Heart left ventricle (tissue), 16 donors: ENCODE measurements at regions not wholly inside any gene's neighbourhood (a gene's known extent, or its start where the extent isn't known, plus 50 kb on each side); places are given as distances from the start of the nearest gene placed in this dataset.

Source experiments
- ATAC-seq, 4 donors: fragments of 200-7000 bp; cut with Tn5 transposase; one replicate each; pipeline ENCODE4 v1.9.1; 2020 to 2022; ENCODE audit warnings: moderate library complexity in 4 of 4, mild to moderate bottlenecking in 3 of 4, moderate number of reproducible peaks in 1 of 4
- DNase-seq, 5 donors: peaks; one replicate each; pipeline ENCODE4 v3.0.0-alpha.2; 2020
- H3K27ac ChIP-seq, 12 donors: fragments of 200-600 bp; sonication (generic) in 4 of 12; one replicate each; pipeline versions ENCODE4 v1.5.0 to v1.8.0; 2016 to 2022; ENCODE audit warnings: mild to moderate bottlenecking in 2 of 12
- H3K27me3 ChIP-seq, 9 donors: fragments of 200-600 bp; sonication (generic) in 2 of 9; one replicate each; pipeline versions ENCODE4 v1.5.1 to v1.8.0; 2016 to 2022; ENCODE audit warnings: mild to moderate bottlenecking in 3 of 9
- H3K36me3 ChIP-seq, 9 donors: fragments of 200-600 bp; sonication (generic) in 2 of 9; one replicate each; pipeline versions ENCODE4 v1.5.0 to v1.8.0; 2018 to 2022; ENCODE audit warnings: mild to moderate bottlenecking in 2 of 9
- H3K4me1 ChIP-seq, 12 donors: fragments of 200-600 bp; sonication (generic) in 4 of 12; one replicate each; pipeline versions ENCODE4 v1.5.0 to v1.8.0; 2016 to 2022; ENCODE audit warnings: mild to moderate bottlenecking in 3 of 12
- H3K4me3 ChIP-seq, 12 donors: fragments of 200-600 bp; sonication (generic) in 4 of 12; one replicate each; pipeline versions ENCODE4 v1.5.0 to v1.8.0; 2017 to 2022; ENCODE audit warnings: mild to moderate bottlenecking in 9 of 12, moderate library complexity in 4 of 12
- H3K9me3 ChIP-seq, 12 donors: fragments of 200-600 bp; sonication (generic) in 4 of 12; one replicate each; pipeline versions ENCODE4 v1.5.0 to v1.8.0; 2016 to 2022; ENCODE audit warnings: mild to moderate bottlenecking in 1 of 12
- POLR2A ChIP-seq, 2 donors: fragments of 450-650 bp; IDR thresholded peaks; one replicate each; pipeline ENCODE4 v1.6.1; 2017; ENCODE audit warnings: antibody characterized with exemption in 2 of 2, mild to moderate bottlenecking in 2 of 2, moderate library complexity in 2 of 2
- WGBS, 4 donors: extraction: QIAGEN DNeasy Blood & Tissue Kit in 2 of 4; methylation state at CpG; one replicate each; pipeline versions ENCODE4 v1.1.5 to v1.1.7; 2013 to 2018; 5-methylcytosine and 5-hydroxymethylcytosine counted together
- intact Hi-C, 10 donors: fragments of 100-400 bp; cut with DNase I; formaldehyde crosslinking; loops; one replicate each; pipeline versions ENCODE4 v1.11.1 to v1.14.2; 2022
- TF ChIP-seq, protein P1 (sequence below), 12 donors: fragments of 200-600 bp; sonication (generic) in 4 of 12; IDR thresholded peaks; one replicate each; pipeline versions ENCODE4 v1.5.0 to v1.8.0; 2018 to 2022; ENCODE audit warnings: antibody characterized with exemption in 12 of 12, mild to moderate bottlenecking in 5 of 12
- donor health status: ischemic (EF 13 %, LVEDD 7.1; RV severe dilation, severe dysfunction).
- donor health status: healthy with polysubstance abuse.
- donor health status: DM: no; HTN: yes; CAD: no.
- donor health status: DM: no; HTN: no; CAD: no.
- donor health status: ischemic (EF 25% LVEDD 6.9; RV normal size, moderate dysfunction).
- donor health status: ischemic (EF 25% LVEDD 5.7; RV mildly dilated, moderate dysfunction).
- donor health status: healthy.
- donor health status: DM: yes; HTN: yes; CAD: no.
- donor health status: ischemic (EF 35%, LVEDD 5.7; RV mildly dilated, moderate dysfunction).
- donor health status: nonischemic (EF 11% LVEDD 7.7; RV severe dilation, severe dysfunction).
- donor health status: DM: yes; HTN: yes; CAD: no.
- donor health status: PGD.
- donor health status: ischemic (EF 29% LVEDD 5.4; RV normal size, mild dysfunction).
- donor health status: nonischemic (EF 23%, LVEDD 6.1; RV moderate dilation, normal function).

DNA sequence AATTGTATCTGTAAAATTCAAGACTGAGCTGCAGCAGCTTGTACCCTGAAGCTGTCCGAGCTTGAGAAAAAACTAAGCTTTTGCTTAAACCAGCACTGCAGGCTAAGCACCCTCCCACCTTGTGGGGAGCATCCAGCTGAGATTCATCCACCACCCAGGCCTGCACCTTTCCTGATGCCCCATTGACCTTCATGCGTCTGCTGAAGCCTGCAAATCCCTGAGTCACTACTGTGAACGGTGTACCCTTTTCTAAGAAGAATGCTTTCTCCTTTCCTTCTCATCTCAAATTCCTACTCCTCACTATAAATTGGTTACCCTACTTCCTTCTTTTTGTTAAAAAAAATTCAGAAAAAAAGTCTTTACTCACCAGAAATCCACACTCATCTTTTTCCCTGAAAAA, 90.9 kb upstream of the RGS18 start:
- Histone ChIP-seq H3K4me1 (no peaks in the 10 kb centered on the region), H3K27me3 (no peaks in the 10 kb centered on the region), H3K4me3 (no peak overlapping the region), H3K27ac (no peak overlapping the region), H3K36me3 (no peaks in the 10 kb centered on the region), H3K9me3 (no peaks in the 10 kb centered on the region)
- WGBS, 4 donors = 55 to 71% (median 62%) methylated on average over 3 of the region's 3 CpGs
- no peak for DNase-seq
- ATAC-seq = no peak
- intact Hi-C loops = no loop called here
- TF ChIP-seq, protein P1, sequence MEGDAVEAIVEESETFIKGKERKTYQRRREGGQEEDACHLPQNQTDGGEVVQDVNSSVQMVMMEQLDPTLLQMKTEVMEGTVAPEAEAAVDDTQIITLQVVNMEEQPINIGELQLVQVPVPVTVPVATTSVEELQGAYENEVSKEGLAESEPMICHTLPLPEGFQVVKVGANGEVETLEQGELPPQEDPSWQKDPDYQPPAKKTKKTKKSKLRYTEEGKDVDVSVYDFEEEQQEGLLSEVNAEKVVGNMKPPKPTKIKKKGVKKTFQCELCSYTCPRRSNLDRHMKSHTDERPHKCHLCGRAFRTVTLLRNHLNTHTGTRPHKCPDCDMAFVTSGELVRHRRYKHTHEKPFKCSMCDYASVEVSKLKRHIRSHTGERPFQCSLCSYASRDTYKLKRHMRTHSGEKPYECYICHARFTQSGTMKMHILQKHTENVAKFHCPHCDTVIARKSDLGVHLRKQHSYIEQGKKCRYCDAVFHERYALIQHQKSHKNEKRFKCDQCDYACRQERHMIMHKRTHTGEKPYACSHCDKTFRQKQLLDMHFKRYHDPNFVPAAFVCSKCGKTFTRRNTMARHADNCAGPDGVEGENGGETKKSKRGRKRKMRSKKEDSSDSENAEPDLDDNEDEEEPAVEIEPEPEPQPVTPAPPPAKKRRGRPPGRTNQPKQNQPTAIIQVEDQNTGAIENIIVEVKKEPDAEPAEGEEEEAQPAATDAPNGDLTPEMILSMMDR (IDR thresholded peaks at IDR 0.05) = no peak
- no peak for TF ChIP-seq POLR2A (IDR thresholded peaks at IDR 0.05)

DNA sequence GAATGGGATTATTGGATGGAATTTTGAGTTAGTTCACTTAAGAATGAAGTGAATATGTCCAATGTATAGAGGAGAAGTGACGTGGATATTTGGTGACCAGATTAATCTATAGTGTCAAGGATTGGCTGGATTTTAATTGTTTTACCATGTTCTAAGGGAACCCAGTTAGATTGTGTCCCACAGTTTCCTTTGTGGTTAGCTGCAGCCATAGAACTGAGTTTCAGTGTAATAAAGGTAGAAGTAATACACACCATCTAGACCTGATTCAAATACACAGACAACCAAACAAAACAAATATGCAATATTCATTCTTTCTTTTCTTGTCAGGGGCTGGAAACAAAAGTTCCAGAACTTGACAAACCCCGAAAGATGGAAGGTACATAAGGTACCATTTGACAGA, 88.0 kb upstream of the RGS18 start:
- Histone ChIP-seq H3K4me3 (no peak overlapping the region), H3K4me1 (no peaks in the 10 kb centered on the region), H3K27ac (no peak overlapping the region), H3K36me3 (no peaks in the 10 kb centered on the region), H3K27me3 (no peaks in the 10 kb centered on the region), H3K9me3 (no peaks in the 10 kb centered on the region)
- intact Hi-C loops = no loop called here
- no peak for DNase-seq
- ATAC-seq = no peak
- 84 to 89% (median 86%) methylated on average over 2 of the region's 2 CpGs for WGBS, 4 donors
- TF ChIP-seq POLR2A (IDR thresholded peaks at IDR 0.05) = no peak
- TF ChIP-seq, protein P1 (IDR thresholded peaks at IDR 0.05) = no peak

DNA sequence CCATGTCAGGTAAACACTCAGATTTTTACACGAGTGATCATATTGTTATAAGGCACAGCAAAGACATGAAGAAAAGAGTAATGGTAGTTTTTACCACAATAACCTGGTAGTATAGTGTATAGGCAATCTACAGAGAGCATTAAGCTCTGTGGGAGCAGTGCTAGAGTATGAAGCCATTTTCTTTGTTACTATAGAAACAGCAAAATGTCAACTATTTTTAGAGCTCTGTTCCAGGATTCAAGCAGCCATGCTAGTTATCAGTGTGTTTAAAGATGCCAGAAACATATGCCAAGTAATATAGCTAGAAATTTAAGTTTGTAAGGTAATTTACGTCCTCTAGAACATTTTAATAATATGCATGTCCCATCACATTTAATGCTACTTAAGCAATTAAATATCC, 77.6 kb upstream of the RGS18 start:
- H3K4me1 ChIP-seq = peaks cover 0 to 5% (median 0%) of the 10 kb centered on the region in 12 donors
- TF ChIP-seq, protein P1 (IDR thresholded peaks at IDR 0.05) = no peak
- no peak for TF ChIP-seq POLR2A (IDR thresholded peaks at IDR 0.05)
- intact Hi-C loops = no loop called here
- H3K4me3 ChIP-seq = no peak overlapping the region
- H3K27ac ChIP-seq = no peak overlapping the region
- ATAC-seq (no peak), DNase-seq (no peak)
- H3K27me3 ChIP-seq = no peaks in the 10 kb centered on the region
- H3K36me3 ChIP-seq = no peaks in the 10 kb centered on the region
- no peaks in the 10 kb centered on the region for H3K9me3 ChIP-seq
- 38 to 58% (median 44%) methylated on average over 2 of the region's 2 CpGs for WGBS, 4 donors

DNA sequence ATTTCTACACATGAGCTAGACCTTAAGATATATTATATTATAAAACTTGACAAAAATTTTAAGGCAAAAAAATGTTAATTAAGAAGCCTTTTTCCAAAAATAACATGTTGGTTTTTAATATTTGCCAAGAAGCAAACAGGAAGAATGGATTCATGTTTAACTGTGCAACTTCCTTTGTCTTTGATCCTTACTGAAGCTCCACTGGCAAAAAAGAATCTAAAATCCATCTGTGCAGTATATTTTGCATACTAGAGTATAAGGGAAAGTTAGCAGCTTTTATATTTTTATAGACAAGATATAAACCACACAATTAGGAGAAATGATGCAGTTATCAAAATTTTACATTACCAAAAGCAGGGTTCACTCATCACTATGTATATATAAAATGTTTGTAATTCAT, 76.9 kb upstream of the RGS18 start:
- TF ChIP-seq, protein P1 (IDR thresholded peaks at IDR 0.05) = no peak
- no peak for TF ChIP-seq POLR2A (IDR thresholded peaks at IDR 0.05)
- no peaks in the 10 kb centered on the region for H3K27me3 ChIP-seq
- ATAC-seq = no peak

More for the DNA sequence above, 76.9 kb upstream of the RGS18 start:
- H3K27ac ChIP-seq = no peak overlapping the region
- H3K4me3 ChIP-seq = no peak overlapping the region
- intact Hi-C loops = no loop called here
- no peaks in the 10 kb centered on the region for H3K9me3 ChIP-seq
- no peaks in the 10 kb centered on the region for H3K36me3 ChIP-seq
- no peak for DNase-seq
- peaks cover 0 to 5% (median 0%) of the 10 kb centered on the region in 12 donors for H3K4me1 ChIP-seq
